DMS79 treated with DMSO at 0.1 percent for 48 hours (cell line): ENCODE measurements at regions not wholly inside any gene's neighbourhood (a gene's known extent, or its start where the extent isn't known, plus 50 kb on each side); places are given as distances from the start of the nearest gene placed in this dataset.

Source experiments
- DNase-seq: peaks from one replicate; lab custom pipeline; 2025; lab: John Stamatoyannopoulos, UW

DNA sequence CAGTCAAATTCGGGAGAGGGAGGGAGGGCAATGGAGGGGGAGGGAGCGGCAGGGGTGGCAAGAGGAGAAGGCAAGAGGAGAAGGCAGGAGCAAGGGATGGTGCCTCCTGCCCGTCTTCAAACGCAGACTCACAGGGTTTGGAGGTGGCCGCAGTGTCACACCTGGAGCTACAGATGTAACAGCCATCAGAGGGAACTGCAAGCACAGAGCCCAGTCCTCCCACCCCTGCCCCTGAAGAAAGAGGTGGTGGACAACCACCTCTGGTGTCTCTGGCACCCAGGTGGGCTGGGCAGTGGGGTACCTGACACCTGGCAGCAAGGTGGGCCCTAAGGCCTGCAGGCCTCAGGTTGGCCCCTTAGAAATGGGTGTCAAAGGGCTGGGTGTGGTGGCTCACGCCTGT, 67.0 kb upstream of the SDK1 start:
- no peak for DNase-seq

DNA sequence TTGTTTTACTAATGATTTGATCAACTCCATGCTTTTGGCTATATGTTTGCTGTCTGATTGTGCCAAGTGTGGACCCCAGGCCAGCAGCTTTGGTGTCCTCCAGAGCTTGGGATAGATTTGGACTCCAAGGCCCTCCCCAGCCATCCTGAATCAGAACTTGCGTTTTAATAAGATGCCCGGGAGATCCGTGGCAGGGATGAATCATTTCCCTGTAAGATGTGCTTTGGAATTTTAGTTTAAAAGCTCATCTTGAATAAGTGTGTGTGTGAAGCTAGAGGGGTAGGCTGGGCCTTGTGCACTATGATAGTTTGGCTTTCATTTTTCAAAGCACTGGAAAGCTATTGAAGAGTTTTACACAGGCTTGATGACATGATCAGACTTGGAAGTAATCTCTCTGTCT, 66.2 kb upstream of the SDK1 start:
- no peak for DNase-seq

DNA sequence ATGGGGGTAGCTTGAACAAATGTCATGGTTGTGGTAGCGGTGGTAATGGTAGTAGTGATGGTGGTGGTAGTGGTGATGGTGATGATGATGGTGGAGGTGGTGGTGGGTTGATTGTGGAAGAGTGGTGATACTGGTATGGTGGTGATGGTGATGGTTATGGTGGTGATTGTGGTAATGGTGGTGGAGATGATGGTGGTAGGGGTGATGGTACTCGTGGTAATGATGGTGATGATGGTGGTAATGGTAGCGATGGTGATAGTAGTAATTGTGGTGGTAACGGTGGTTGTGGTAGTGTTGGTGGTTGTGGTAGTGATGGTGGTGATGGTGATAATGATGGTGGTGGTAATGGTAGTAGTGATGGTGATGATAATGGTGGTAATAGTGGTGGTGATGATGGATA, 65.7 kb upstream of the SDK1 start:
- DNase-seq: no peak

DNA sequence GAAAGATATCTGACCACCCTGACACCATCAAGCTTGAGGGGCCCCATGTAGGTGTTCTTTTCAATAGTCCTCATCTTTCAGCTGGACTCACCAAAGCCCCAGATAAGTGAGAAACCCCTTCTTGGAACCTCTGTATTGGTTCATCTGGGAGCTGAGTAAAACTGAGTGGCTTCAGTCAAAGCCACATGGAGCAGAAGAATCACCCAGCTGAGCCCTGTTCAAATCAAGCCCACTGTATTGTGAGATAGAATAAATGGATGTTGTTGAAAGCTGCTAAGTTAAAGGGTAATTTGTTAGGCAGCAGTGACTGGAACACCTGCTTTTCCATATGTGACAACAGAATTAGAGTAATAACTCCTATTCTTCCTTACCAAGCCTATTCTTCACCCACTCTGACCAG, 64.8 kb upstream of the SDK1 start:
- DNase-seq: no peak

DNA sequence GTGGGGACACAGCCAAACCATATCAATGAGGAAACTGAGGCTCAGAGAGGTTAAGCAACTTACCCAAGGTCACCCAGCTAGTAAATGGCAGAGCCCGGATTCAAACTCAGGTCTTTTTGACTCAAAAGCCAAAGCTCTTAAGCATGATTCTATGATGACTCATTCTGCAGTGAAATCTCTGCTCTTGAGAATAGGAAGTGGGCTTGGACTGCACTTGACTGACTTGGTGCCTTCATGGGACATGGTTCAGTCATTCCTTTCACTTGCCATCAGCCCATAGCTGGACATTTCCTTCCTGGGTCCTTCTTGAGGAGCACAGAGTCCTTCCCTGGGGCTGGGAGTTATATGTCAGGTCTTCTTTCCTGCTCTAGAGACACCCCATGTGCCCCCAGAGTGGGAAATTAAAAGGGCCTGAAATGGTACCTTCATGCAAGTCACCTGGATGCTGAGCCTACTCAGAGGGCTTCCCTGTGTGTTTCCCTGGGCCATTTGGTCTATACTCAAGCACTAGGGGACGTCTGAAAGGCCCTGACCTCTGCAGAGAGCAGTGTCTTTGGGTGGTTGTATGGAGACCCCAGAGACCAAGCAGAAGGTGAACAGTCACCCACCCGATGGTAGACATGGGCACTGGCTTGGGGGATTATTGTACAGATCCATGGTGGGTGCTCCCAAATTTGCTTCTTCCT, 62.4 kb upstream of the SDK1 start:
- DNase-seq: no peak

DNA sequence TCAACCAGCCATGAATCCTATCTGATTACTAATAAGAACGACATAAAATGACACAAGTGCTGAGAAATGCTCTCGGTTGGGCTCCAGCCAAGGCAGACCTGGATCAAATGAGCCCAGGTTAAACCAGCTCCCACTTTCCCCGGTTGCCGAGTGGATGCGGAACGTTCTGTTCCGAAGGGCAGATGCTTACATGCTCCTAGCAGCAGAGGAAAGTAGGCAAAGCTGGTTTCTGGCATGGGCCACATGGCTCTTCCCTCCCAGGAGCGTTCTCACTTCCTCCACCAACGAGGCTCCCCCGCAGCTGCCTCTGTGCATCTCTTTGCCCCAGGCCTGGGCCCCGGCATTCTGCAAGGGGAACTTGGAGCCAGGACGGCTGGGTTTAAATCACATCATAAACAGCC, 61.8 kb upstream of the SDK1 start:
- peak; percentile 56 for DNase-seq

DNA sequence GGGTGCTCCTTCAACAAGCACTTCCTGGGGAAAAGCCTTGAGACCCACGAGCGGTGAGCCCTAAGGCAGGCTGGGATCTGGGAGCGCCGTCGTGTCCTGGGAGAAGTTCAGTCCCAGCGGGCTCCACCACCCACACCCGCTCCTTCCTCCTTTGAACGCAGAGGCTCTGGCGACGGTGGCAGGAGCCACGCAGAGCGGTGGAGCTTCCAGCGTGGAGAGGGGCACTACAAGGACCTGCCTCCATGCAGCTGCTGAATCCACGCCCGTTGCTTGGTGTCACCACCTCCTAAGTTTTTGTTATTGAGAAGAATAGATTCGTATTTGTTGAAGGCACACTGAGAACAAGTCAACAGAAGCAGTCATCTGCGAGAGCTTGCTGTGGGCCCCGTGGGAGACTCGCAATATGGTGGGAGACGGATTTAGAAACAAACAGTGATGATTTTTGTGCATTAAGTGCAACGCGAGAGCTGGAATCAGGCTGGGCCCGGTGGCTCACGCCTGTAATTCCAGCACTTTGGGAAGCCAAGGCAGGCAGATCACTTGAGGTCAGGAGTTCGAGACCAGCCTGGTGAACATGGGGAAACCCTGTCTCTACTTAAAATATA, 60.1 kb upstream of the SDK1 start:
- no peak for DNase-seq

DNA sequence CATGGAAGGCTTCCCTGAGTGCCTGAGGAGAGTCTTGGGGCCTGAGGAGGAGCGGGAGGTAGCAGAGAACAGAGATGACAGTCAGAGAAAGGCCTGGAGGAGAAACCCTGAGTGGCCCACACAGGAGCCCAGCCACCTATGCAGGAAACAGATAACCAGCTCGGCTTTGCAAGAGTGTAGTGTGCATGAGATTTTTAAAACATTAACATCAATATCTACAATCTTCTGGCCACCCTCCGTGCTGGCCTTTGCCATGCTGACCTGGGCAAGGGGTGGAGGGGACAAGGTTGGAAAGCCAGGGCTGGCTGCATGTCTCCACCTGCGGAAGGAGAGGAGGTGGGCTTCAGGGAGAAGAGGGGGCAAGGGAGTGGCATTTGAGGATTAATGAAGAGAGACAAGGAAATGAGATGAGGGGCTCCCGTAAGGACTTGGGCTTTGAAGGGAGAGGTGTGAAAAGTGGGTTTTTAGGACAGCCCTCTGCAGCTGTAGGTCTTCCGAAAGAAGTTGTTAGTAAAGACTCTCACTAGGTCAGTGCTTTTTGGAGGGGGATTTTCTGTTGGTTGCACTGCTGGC, 59.3 kb upstream of the SDK1 start:
- DNase-seq: no peak

DNA sequence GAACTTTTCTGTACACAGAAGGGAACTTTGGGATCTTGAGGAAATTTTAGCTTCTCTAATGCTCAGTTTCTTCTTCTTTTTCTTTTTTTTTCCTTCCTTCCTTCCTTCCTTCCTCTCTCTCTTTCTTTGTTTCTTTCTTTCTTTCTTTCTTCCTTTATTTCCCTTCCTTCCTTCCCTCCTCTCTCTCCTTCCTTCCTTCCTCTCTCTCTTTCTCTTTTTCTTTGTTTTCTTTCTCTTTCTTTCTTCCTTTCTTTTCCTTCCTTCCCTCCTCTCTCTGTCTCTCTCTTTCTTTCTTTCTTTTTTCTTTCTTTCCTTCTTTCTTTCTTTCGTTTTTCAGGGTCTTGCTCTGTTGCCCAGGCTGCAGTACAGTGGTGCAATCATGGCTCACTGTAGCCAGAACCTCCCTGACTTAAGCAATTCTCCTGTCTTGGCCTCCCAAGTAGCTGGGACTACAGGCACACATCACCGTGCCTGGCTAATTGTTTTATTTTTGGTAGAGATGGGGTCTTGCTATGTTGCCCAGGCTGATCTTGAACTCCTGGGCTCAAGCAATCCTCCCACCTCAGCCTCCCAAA, 58.6 kb upstream of the SDK1 start:
- DNase-seq: no peak

DNA sequence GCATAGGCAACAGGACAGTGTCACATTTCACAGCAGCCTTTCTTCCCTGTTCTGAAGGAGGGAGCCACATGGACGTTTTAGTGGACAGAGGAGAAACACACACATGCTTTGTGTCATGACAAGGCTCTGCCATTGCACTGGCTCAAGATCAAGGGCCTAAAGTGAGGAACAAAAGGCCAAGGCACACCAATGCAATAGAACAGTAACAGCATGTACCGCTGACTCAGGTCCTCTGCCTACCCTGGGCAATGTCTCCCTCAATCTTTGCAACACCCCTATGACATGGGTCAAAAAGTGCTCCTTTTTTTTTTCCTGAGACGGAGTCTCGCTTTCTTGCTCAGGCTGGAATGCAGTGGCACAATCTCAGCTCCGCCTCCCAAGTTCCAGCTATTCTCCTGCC, 57.8 kb upstream of the SDK1 start:
- DNase-seq: no peak

DNA sequence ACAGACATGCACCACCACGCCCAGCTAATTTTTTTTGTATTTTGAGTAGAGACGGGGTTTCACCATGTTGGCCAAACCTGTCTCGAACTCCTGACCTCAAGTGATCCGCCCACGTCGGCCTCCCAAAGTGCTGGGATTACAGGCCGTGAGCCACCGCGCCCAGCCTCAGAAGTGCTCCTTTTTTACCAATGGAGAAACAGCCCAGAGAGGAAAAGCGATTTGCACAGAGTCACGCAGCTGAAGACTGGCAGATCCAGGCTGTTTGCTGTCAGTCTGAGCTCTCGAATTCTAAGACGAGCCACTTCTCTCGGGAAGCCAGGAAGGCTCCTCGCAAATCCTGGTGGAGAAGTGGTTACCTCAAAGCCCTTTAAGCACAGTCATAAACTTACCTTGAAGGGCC, 57.4 kb upstream of the SDK1 start:
- DNase-seq: no peak

DNA sequence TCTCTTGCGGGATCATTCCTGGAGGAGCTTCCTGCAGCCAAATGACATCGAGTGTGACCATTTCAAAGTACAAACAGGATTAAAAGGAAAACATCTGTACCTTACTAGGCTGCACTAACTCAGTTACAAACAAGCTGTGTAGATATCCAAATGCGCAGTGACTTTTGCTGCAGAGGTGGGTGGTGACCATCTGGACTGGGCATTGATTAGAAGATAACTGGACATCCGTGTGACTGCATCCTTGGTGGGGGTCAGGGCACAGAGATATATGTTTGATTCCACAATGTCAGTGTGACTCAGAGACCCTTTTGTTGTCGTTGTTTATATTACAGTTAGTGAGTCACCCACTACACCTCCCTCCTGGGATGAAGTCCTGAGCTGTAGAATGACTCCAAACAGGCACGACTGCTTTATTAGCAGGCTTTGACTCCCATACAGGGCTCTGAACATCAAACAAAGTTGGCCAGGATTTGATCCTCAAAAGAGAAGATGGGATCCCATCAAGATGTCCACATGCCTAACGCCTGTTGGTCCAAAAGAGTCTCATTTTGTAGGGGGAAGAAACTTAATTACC, 56.7 kb upstream of the SDK1 start:
- no peak for DNase-seq

DNA sequence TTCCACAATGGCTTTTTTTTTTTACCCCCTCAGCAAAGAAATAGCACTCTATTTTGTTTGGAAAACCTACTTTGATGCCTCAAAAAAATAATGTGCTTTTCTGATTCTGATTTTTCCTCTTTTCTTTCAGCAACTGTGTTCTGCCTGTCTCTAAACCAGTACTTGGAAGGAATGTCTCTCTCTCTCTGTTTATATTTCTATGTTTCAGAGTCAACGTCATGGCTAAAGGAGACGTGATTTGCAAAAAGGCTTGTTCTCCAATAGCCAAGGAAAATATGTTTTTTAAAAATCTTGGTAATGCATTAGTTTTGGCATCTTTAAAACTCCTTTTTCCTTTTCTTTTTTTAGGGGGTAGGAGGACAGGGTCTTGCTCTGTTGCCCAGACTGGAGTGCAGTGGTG, 56.0 kb upstream of the SDK1 start:
- DNase-seq: no peak

DNA sequence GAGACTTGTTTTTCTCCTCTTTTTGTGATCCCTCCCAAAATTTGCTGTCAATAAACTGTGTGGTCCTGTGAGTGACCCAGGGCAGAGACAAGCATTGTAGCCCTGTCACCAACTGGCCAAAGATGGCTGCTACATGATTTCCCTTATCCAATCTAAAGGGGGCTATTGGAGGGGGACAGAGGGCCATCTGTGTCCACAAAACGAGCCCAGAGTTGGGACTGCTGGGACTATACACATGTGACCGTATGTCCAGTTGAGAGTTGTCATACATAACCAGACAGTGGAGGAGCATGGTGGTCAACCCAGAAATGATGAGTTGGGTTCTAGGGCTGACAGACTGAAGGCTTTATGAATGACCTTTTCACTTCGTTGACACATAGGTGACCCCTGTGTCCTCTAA, 55.3 kb upstream of the SDK1 start:
- no peak for DNase-seq

DNA sequence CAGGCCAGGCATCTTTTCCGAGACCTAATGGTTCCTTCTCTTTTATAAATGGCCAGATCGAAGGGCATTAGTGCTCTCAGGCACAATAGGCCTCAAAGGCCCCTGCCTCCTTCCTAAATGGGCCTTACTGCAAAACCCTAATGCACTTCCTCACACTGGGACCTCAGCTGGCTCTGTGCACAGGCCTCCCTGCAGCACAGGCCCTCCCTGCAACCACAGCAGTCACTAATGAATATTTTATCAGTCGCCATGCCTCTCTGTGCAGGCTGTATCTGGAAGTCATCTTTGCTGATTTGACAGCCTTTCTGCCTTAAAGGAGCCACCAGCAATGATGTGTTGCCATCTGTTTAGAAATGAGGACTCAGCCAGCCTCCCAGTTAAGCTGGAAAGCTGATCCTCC, 54.9 kb upstream of the SDK1 start:
- no peak for DNase-seq

DNA sequence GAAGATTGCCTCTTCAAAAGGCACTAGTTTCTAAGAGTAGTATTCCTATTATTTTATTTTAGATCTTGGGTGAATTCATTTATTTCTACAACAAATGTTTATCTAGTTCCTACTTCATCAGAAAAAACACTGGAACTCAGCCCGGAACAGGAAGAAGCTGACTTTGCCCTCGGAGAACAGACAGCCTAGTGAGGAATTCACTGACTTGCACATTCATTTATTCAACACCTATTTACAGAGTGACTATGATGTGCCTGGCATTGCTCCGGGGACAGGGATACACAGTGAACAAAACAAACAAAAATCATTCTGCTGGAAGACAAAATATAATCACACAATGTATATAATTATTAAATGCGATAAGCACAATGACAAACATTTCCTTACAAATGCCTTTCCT, 54.4 kb upstream of the SDK1 start:
- no peak for DNase-seq

DNA sequence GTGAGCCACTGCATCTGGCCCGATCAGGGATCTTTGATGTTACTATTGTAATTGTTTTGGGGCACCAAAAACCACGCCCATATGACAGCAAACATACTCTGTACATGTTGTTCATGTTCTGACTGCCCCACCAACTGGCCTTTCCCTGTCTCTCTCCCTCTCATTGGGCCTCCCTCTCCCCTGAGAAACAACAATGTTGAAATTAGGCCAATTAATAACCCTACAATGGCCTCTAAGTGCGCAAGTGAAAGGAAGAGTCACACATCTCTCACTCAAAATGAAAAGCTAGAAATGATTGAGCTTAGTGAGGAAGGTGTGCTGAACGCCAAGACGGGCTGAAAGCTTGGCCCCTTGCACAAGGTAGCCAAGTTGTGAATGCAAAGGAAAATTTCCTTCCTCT, 50.3 kb upstream of the SDK1 start:
- no peak for DNase-seq
